ENCODE measurements at regions not wholly inside any gene's neighbourhood (a gene's known extent, or its start where the extent isn't known, plus 50 kb on each side); places are given as distances from the start of the nearest gene placed in this dataset.

- intact Hi-C loops (cut with DNase I), result no loop called here
- Histone ChIP-seq H3K36me3 (no peaks in the 10 kb centered on the region), H3K9me3 (peaks cover 0 to 15% (median 2%) of the 10 kb centered on the region in 12 donors), H3K4me3 (no peak overlapping the region), H3K27me3 (peaks cover 0 to 11% (median 0%) of the 10 kb centered on the region in 9 donors), H3K4me1 (peaks cover 0 to 20% (median 0%) of the 10 kb centered on the region in 12 donors), H3K27ac (no peak overlapping the region)
- TF ChIP-seq CTCF (IDR thresholded peaks at IDR 0.05), result no peak
- no peak for TF ChIP-seq POLR2A (IDR thresholded peaks at IDR 0.05)
- DNase-seq (no peak), ATAC-seq (no peak)
- WGBS, 4 donors, result 74 to 77% (median 74%) methylated on average over 13 to 14 of the region's 14 CpGs
Observed at GRCh38 chr20:48006036-48006833, 221.0 kb upstream of the SULF2 start.

GRCh38 chr20:48003021-48003420 lies 217.7 kb upstream of the SULF2 start:
- 79 to 86% (median 83%) methylated on average over 2 of the region's 2 CpGs for WGBS, 4 donors
- TF ChIP-seq POLR2A (IDR thresholded peaks at IDR 0.05), result no peak
- no peak for TF ChIP-seq CTCF (IDR thresholded peaks at IDR 0.05)
- H3K9me3 ChIP-seq, result peaks cover 0 to 15% (median 1%) of the 10 kb centered on the region in 12 donors
- peaks cover 0 to 11% (median 0%) of the 10 kb centered on the region in 9 donors for H3K27me3 ChIP-seq
- intact Hi-C loops (cut with DNase I), result no loop called here
- H3K27ac ChIP-seq, result no peak overlapping the region
- ATAC-seq (no peak), DNase-seq (no peak)
- H3K4me3 ChIP-seq, result no peak overlapping the region
- H3K36me3 ChIP-seq, result no peaks in the 10 kb centered on the region
- H3K4me1 ChIP-seq, result peaks cover 0 to 20% (median 0%) of the 10 kb centered on the region in 12 donors

- Histone ChIP-seq H3K27me3 (peaks cover 0 to 11% (median 0%) of the 10 kb centered on the region in 9 donors), H3K9me3 (peaks cover 0 to 15% (median 0%) of the 10 kb centered on the region in 12 donors), H3K4me1 (peaks cover 0 to 20% (median 0%) of the 10 kb centered on the region in 12 donors), H3K4me3 (no peak overlapping the region), H3K27ac (no peak overlapping the region), H3K36me3 (no peaks in the 10 kb centered on the region)
- intact Hi-C loops (cut with DNase I), result no loop called here
- 41 to 53% (median 46%) methylated on average over 2 of the region's 2 CpGs for WGBS, 4 donors
- no peak for TF ChIP-seq POLR2A (IDR thresholded peaks at IDR 0.05)
- no peak for TF ChIP-seq CTCF (IDR thresholded peaks at IDR 0.05)
- DNase-seq (no peak), ATAC-seq (no peak)
Observed at GRCh38 chr20:48002517-48002970, 217.3 kb upstream of the SULF2 start.

- intact Hi-C loops (cut with DNase I), result no loop called here
- no peak for ATAC-seq
Observed at GRCh38 chr20:47999166-47999565, 213.9 kb upstream of the SULF2 start.

More at GRCh38 chr20:47999166-47999565, 213.9 kb upstream of the SULF2 start:
- Histone ChIP-seq H3K9me3 (peaks cover 0 to 7% (median 0%) of the 10 kb centered on the region in 12 donors), H3K36me3 (no peaks in the 10 kb centered on the region), H3K27ac (no peak overlapping the region), H3K27me3 (no peaks in the 10 kb centered on the region), H3K4me1 (peaks cover 0 to 5% (median 0%) of the 10 kb centered on the region in 12 donors), H3K4me3 (no peak overlapping the region)
- TF ChIP-seq CTCF (IDR thresholded peaks at IDR 0.05) (no peak), POLR2A (IDR thresholded peaks at IDR 0.05) (no peak)
- DNase-seq, result no peak
